ENCODE measurements at regions not wholly inside any gene's neighbourhood (a gene's known extent, or its start where the extent isn't known, plus 50 kb on each side); places are given as distances from the start of the nearest gene placed in this dataset.

DNA sequence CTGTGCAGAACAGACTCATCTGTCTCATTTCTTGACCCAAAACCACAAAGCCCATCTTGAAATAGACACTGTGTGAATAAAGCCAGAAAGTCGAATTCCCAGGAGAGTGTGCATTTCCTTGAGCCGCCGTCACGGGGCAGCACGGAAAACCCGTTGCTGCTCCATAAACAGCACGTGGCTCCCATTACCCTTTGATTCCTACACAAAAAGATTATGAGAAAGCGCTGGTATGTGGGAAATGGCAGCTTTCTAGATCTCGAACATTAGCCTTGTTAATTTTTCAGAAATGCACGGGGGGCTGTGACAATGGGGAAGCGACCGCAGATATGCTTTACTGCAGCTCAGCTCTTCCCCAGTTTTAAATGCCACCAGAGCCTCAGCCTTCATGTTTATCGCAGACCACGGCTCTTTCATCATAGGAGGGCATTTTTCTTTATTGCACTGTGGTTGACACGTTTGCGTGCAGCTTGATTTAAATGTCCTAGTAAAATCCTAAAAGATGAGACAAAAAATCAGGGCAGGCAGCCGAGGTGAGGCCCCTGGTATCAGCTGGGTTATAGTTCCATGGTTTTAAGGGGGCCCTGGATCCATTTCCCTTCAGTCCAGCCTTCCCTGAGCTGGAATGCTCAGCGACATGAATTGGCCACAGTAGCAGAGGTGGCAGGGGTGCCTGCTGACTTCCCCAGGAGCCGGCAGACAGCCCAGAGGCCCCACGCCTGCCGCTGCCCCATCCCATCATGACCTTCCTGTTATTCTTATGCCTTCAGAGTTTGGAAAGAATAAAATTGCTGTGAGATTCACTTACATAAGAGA lies 249.3 kb downstream of the NDUFA10 start (continued):
- no peak for TF ChIP-seq JUND (IDR thresholded peaks at IDR 0.05; ENCODE audit: low read depth, low read length)
- TF ChIP-seq NFIC (IDR thresholded peaks at IDR 0.05; ENCODE audit: low read depth, low read length) = no peak
- TF ChIP-seq ZNF622 (IDR thresholded peaks at IDR 0.05) = no peak
- no peak for TF ChIP-seq IKZF2 (IDR thresholded peaks at IDR 0.05)

DNA sequence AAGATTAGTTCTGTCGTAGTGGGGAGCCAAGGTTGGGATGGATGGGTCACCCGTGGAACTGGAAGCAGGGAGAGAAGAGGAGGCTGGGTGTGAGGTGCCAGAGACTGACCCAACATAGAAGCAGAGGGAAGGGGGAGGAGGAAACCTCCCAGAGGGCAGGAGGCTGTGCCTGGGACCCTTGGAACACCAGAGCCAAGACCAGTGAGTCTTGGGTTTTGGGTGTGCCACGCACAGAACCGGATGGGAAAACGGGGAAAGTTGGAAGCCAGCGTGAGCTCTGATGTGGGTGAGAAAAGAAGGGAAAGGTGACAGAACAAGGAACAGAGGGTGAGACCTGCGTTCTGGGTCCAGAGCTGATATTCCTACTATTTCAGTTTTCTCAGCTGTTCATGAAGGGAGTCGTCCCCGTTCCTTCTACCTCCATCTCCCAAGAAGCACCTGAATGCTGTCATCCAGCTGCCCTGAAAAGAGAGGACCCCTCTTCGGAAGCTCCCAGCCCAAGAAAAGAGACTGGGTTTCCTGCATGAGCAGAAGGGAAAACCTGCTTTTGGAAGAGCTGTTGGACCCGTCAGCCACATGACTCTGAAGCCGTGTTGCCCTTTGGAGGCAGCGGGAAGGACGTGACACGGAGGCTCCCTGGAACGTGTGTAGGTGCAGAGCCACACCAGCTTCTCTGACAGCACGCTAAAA lies 250.1 kb downstream of the NDUFA10 start:
- Histone ChIP-seq H3K27me3 (replicated peaks in 1 of 2; ENCODE audit: control insufficient read depth in 2 of 2, insufficient read depth in 2 of 2, low read length in 1 of 2) (no peaks in the 10 kb centered on the region; a peak in 1 of 4 replicates), H3K36me3 (ENCODE audit: control insufficient read depth in 2 of 2, insufficient read depth in 2 of 2, low read length in 1 of 2) (no peaks in the 10 kb centered on the region), H3K27ac (ENCODE audit: control insufficient read depth, insufficient read depth) (no peak overlapping the region), H3K4me2 (ENCODE audit: control insufficient read depth, insufficient read depth) (no peak overlapping the region), H3K4me1 (ENCODE audit: control insufficient read depth, insufficient read depth, low read length) (no peaks in the 10 kb centered on the region), H4K20me1 (ENCODE audit: control insufficient read depth, insufficient read depth) (no peaks in the 10 kb centered on the region), H3K9me3 (replicated peaks; ENCODE audit: control insufficient read depth, insufficient read depth, low read length) (no peaks in the 10 kb centered on the region; the same call in 2 of the 3 replicates), H3K9ac (ENCODE audit: control insufficient read depth, insufficient read depth, low read length) (no peak overlapping the region), H3K79me2 (ENCODE audit: control insufficient read depth, insufficient read depth, low read length) (no peaks in the 10 kb centered on the region), H2AFZ (ENCODE audit: control insufficient read depth, low read depth, low read length) (no peak overlapping the region), H3K4me3 (no peak overlapping the region)
- ChIA-PET SMC1A (ENCODE audit: uncharacterized antibody, unreplicated experiment) (no interaction called here), CTCF (interaction anchor here (1.4 kb wide), 1 partner anchor 217 kb away, joined by 3 read pairs; no protein-coding TSS in a partner anchor), RAD21 (ENCODE audit: unreplicated experiment) (no interaction called here), POLR2A (no interaction called here)
- in situ Hi-C loops (cut with MboI) = no loop called here
- BruUV-seq (replicated peaks) = no TSS peak
- WGBS (ENCODE audit: insufficient coverage, insufficient replicate concordance, low lambda C conversion rate, missing lambda C conversion rate) = 27% methylated on average over 16 of the region's 17 CpGs
- ATAC-seq = no peak
- no peak for DNase-seq (ENCODE audit: low read depth, low spot score)
- FAIRE-seq = no peak
- intact Hi-C loops (cut with micrococcal nuclease; ENCODE audit: unreplicated experiment) = no loop called here
- TF ChIP-seq ZNF274 (IDR thresholded peaks at IDR 0.05; ENCODE audit: insufficient read depth, insufficient read length) (no peak), ASH2L (IDR thresholded peaks at IDR 0.05; ENCODE audit: borderline replicate concordance, low read depth) (no peak), CBX3 (IDR thresholded peaks at IDR 0.05; ENCODE audit: borderline replicate concordance, low read depth) (no peak), ZNF384 (IDR thresholded peaks at IDR 0.05; ENCODE audit: borderline replicate concordance, low read depth, low read length) (no peak)
- TF ChIP-seq, protein P1, sequence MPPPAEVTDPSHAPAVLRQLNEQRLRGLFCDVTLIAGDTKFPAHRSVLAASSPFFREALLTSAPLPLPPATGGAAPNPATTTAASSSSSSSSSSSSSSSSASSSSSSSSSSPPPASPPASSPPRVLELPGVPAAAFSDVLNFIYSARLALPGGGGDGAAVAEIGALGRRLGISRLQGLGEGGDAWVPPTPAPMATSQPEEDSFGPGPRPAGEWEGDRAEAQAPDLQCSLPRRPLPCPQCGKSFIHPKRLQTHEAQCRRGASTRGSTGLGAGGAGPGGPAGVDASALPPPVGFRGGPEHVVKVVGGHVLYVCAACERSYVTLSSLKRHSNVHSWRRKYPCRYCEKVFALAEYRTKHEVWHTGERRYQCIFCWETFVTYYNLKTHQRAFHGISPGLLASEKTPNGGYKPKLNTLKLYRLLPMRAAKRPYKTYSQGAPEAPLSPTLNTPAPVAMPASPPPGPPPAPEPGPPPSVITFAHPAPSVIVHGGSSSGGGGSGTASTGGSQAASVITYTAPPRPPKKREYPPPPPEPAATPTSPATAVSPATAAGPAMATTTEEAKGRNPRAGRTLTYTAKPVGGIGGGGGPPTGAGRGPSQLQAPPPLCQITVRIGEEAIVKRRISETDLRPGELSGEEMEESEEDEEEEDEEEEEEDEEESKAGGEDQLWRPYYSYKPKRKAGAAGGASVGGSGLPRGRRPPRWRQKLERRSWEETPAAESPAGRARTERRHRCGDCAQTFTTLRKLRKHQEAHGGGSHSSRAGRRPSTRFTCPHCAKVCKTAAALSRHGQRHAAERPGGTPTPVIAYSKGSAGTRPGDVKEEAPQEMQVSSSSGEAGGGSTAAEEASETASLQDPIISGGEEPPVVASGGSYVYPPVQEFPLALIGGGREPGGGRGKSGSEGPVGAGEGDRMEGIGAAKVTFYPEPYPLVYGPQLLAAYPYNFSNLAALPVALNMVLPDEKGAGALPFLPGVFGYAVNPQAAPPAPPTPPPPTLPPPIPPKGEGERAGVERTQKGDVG (CRISPR knock-in tag; IDR thresholded peaks at IDR 0.05) = no peak
- TF ChIP-seq, protein P2, sequence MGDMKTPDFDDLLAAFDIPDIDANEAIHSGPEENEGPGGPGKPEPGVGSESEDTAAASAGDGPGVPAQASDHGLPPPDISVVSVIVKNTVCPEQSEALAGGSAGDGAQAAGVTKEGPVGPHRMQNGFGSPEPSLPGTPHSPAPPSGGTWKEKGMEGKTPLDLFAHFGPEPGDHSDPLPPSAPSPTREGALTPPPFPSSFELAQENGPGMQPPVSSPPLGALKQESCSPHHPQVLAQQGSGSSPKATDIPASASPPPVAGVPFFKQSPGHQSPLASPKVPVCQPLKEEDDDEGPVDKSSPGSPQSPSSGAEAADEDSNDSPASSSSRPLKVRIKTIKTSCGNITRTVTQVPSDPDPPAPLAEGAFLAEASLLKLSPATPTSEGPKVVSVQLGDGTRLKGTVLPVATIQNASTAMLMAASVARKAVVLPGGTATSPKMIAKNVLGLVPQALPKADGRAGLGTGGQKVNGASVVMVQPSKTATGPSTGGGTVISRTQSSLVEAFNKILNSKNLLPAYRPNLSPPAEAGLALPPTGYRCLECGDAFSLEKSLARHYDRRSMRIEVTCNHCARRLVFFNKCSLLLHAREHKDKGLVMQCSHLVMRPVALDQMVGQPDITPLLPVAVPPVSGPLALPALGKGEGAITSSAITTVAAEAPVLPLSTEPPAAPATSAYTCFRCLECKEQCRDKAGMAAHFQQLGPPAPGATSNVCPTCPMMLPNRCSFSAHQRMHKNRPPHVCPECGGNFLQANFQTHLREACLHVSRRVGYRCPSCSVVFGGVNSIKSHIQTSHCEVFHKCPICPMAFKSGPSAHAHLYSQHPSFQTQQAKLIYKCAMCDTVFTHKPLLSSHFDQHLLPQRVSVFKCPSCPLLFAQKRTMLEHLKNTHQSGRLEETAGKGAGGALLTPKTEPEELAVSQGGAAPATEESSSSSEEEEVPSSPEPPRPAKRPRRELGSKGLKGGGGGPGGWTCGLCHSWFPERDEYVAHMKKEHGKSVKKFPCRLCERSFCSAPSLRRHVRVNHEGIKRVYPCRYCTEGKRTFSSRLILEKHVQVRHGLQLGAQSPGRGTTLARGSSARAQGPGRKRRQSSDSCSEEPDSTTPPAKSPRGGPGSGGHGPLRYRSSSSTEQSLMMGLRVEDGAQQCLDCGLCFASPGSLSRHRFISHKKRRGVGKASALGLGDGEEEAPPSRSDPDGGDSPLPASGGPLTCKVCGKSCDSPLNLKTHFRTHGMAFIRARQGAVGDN (IDR thresholded peaks at IDR 0.05) = no peak

Data from GM12878 (cell line).